ENCODE measurements at regions not wholly inside any gene's neighbourhood (a gene's known extent, or its start where the extent isn't known, plus 50 kb on each side); places are given as distances from the start of the nearest gene placed in this dataset.

DNA sequence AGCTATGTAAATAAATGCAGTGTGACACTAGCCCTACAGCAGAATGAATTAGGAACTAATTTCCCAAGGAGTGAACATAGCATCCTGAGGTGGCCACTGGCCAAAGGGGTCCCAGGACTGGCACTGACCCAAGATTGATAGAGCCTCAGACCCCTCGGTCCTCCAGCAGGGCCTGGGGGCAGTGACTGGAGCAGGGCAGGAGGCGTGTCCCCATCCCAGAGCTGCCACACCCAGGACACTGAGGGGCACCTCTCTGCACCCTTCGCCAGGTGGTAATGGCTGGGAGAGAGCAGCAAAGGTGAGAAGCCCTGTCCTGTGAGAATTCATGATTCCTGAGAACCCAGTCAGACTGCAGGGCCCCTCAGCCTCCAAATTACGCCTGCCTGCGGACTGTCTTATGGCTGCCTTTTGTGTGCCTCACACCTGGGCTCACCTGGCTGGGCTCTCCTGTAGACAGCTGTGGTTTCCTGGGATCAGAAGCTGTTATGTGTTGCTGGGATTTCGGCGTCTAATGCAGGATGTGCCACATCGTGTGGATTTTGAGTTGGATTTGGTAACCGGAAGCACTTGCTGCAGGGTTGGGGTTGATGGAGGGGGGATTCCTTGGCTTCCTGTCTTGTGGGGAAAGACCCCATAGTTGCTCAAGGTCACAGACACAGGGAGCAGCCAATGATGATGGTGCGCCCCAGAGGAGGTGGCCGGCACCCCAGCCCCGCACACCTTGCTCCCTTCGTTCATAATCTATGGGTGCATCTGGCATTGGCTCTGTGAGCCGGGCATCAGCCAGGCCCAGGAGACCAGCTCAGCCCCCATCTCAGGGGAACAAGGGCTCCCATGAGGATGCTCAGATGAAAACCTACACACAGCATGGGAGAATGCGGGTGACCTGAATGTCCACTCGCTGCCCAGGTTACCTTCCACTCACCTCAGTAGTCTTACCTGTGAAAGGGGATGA lies 582.9 kb downstream of the BRD1 start:
- Mint-ChIP-seq H3K9me3 (peaks cover 0 to 2% (median 0%) of the 10 kb centered on the region in 7 donors), H3K27me3 (peaks cover 4% of the 10 kb centered on the region), H3K4me1 (no peaks in the 10 kb centered on the region), H3K27ac (no peak overlapping the region), H3K4me3 (no peak overlapping the region), H3K36me3 (no peaks in the 10 kb centered on the region)
- Histone ChIP-seq H3K4me3 (ENCODE audit: low read depth, low read length) (no peak overlapping the region), H3K4me1 (ENCODE audit: control insufficient read depth, insufficient read depth, low read length, poor library complexity, severe bottlenecking) (no peaks in the 10 kb centered on the region), H3K36me3 (ENCODE audit: control insufficient read depth, insufficient read depth, low read length) (no peaks in the 10 kb centered on the region), H3K27me3 (ENCODE audit: control insufficient read depth, insufficient read depth, low read length) (no peaks in the 10 kb centered on the region), H3K27ac (ENCODE audit: insufficient read depth, low read length, poor library complexity, severe bottlenecking) (no peak overlapping the region), H3K9me3 (ENCODE audit: control insufficient read depth in 2 of 2, low read length in 2 of 2) (no peaks in the 10 kb centered on the region)
- DNase-seq (no peak), ATAC-seq (ENCODE audit: low read depth in 2 of 2) (no peak)

- Histone ChIP-seq H3K27me3 (ENCODE audit: control insufficient read depth, insufficient read depth, low read length) (no peaks in the 10 kb centered on the region), H3K27ac (ENCODE audit: insufficient read depth, low read length, poor library complexity, severe bottlenecking) (no peak overlapping the region), H3K36me3 (ENCODE audit: control insufficient read depth, insufficient read depth, low read length) (no peaks in the 10 kb centered on the region), H3K9me3 (ENCODE audit: control insufficient read depth in 2 of 2, low read length in 2 of 2) (no peaks in the 10 kb centered on the region), H3K4me3 (ENCODE audit: low read depth, low read length) (no peak overlapping the region), H3K4me1 (ENCODE audit: control insufficient read depth, insufficient read depth, low read length, poor library complexity, severe bottlenecking) (no peaks in the 10 kb centered on the region)
- no peak for DNase-seq
- peaks cover 0 to 2% (median 0%) of the 10 kb centered on the region in 7 donors for H3K9me3 Mint-ChIP-seq
- H3K36me3 Mint-ChIP-seq: no peaks in the 10 kb centered on the region
- H3K27ac Mint-ChIP-seq: no peak overlapping the region
- no peaks in the 10 kb centered on the region for H3K4me1 Mint-ChIP-seq
- no peak overlapping the region for H3K4me3 Mint-ChIP-seq
- no peak for ATAC-seq (ENCODE audit: low read depth in 2 of 2)
- H3K27me3 Mint-ChIP-seq: peaks cover 4% of the 10 kb centered on the region
Measured at GRCh38 chr22:49243965-49244364, 583.7 kb downstream of the BRD1 start.

GRCh38 chr22:49243335-49243734 lies 584.3 kb downstream of the BRD1 start:
- H3K27me3 Mint-ChIP-seq: peaks cover 4% of the 10 kb centered on the region
- DNase-seq: no peak
- H3K27me3 ChIP-seq (ENCODE audit: control insufficient read depth, insufficient read depth, low read length): no peaks in the 10 kb centered on the region
- H3K9me3 Mint-ChIP-seq: peaks cover 0 to 2% (median 0%) of the 10 kb centered on the region in 7 donors
- H3K27ac Mint-ChIP-seq: no peak overlapping the region
- no peaks in the 10 kb centered on the region for H3K36me3 Mint-ChIP-seq
- no peaks in the 10 kb centered on the region for H3K9me3 ChIP-seq (ENCODE audit: control insufficient read depth in 2 of 2, low read length in 2 of 2)
- no peak overlapping the region for H3K4me3 Mint-ChIP-seq
- no peaks in the 10 kb centered on the region for H3K36me3 ChIP-seq (ENCODE audit: control insufficient read depth, insufficient read depth, low read length)
- H3K27ac ChIP-seq (ENCODE audit: insufficient read depth, low read length, poor library complexity, severe bottlenecking): no peak overlapping the region
- no peaks in the 10 kb centered on the region for H3K4me1 Mint-ChIP-seq
- no peak overlapping the region for H3K4me3 ChIP-seq (ENCODE audit: low read depth, low read length)
- no peak for ATAC-seq (ENCODE audit: low read depth in 2 of 2)
- H3K4me1 ChIP-seq (ENCODE audit: control insufficient read depth, insufficient read depth, low read length, poor library complexity, severe bottlenecking): no peaks in the 10 kb centered on the region

DNA sequence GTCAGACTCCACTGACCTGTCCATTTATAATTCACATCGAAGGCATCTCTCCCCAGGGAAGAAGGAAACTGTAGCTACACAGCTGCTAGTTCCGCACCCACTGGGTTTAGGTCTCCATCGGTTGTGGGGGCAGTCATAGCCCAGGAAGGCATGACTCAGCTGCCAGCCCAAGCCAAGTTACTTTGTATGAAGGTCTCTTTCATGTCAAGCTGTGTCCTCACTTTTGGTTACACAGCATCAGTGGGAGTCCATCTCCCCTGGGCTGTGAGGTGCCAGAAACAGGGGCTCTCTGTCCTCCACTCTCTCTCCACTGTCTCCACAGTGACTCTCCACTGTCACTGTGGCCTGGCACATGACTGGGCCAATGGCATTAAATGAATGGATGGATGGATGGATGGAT lies 585.2 kb downstream of the BRD1 start:
- Histone ChIP-seq H3K27ac (ENCODE audit: insufficient read depth, low read length, poor library complexity, severe bottlenecking) (no peak overlapping the region), H3K9me3 (ENCODE audit: control insufficient read depth in 2 of 2, low read length in 2 of 2) (no peaks in the 10 kb centered on the region), H3K36me3 (ENCODE audit: control insufficient read depth, insufficient read depth, low read length) (no peaks in the 10 kb centered on the region), H3K4me3 (ENCODE audit: low read depth, low read length) (no peak overlapping the region), H3K4me1 (ENCODE audit: control insufficient read depth, insufficient read depth, low read length, poor library complexity, severe bottlenecking) (no peaks in the 10 kb centered on the region), H3K27me3 (ENCODE audit: control insufficient read depth, insufficient read depth, low read length) (no peaks in the 10 kb centered on the region)
- ATAC-seq (ENCODE audit: low read depth in 2 of 2): no peak
- no peak overlapping the region for H3K4me3 Mint-ChIP-seq
- H3K36me3 Mint-ChIP-seq: no peaks in the 10 kb centered on the region
- DNase-seq: no peak
- peak overlapping the region in 1 of 3 donors; percentile 20 for H3K27ac Mint-ChIP-seq
- peaks cover 0 to 2% (median 0%) of the 10 kb centered on the region in 7 donors for H3K9me3 Mint-ChIP-seq
- no peaks in the 10 kb centered on the region for H3K4me1 Mint-ChIP-seq
- H3K27me3 Mint-ChIP-seq: peaks cover 4% of the 10 kb centered on the region

DNA sequence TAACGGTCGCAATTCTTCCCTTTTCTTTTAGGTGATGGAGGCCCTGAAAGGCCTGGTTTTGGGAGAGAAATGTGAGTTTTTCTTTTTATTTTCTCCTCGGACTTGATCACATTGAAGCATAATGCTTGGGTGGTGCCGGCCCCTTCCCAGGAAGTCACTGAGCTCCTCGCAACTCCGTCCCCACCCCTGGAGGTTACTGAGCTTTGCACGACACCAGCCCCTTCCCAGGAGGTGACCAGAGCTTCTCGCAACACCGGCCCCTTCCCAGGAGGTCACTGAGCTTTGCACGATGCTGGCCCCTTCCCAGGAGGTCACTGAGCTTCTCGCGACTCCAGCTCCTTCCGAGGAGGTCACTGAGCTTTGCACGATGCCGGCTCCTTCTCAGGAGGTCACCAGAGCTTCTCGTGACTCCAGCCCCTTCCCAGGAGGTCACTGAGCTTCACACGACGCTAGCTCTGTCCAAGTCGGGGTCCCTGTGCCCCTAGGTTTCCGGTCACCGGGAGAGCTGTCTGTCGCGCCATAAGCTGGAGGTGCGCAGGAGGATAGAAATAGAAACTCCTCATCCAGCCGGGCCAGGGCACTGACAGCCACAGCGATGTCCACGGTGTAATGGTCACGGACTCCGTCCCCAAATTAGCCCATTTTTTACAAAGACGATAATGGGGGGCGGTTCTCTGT lies 586.4 kb downstream of the BRD1 start:
- Mint-ChIP-seq H3K9me3 (no peaks in the 10 kb centered on the region), H3K27ac (no peak overlapping the region), H3K4me1 (no peaks in the 10 kb centered on the region), H3K27me3 (peaks cover 4% of the 10 kb centered on the region), H3K36me3 (no peaks in the 10 kb centered on the region), H3K4me3 (no peak overlapping the region)
- no peaks in the 10 kb centered on the region for H3K27me3 ChIP-seq (ENCODE audit: control insufficient read depth, insufficient read depth, low read length)
- no peak overlapping the region for H3K27ac ChIP-seq (ENCODE audit: insufficient read depth, low read length, poor library complexity, severe bottlenecking)
- no peaks in the 10 kb centered on the region for H3K9me3 ChIP-seq (ENCODE audit: control insufficient read depth in 2 of 2, low read length in 2 of 2)
- no peak overlapping the region for H3K4me3 ChIP-seq (ENCODE audit: low read depth, low read length)
- no peaks in the 10 kb centered on the region for H3K36me3 ChIP-seq (ENCODE audit: control insufficient read depth, insufficient read depth, low read length)
- no peaks in the 10 kb centered on the region for H3K4me1 ChIP-seq (ENCODE audit: control insufficient read depth, insufficient read depth, low read length, poor library complexity, severe bottlenecking)
- no peak for DNase-seq
- no peak for ATAC-seq (ENCODE audit: low read depth in 2 of 2)

GRCh38 chr22:49240472-49240871 lies 587.2 kb downstream of the BRD1 start:
- Histone ChIP-seq H3K9me3 (ENCODE audit: control insufficient read depth in 2 of 2, low read length in 2 of 2) (no peaks in the 10 kb centered on the region), H3K27ac (ENCODE audit: insufficient read depth, low read length, poor library complexity, severe bottlenecking) (no peak overlapping the region), H3K4me1 (ENCODE audit: control insufficient read depth, insufficient read depth, low read length, poor library complexity, severe bottlenecking) (no peaks in the 10 kb centered on the region), H3K36me3 (ENCODE audit: control insufficient read depth, insufficient read depth, low read length) (no peaks in the 10 kb centered on the region), H3K4me3 (ENCODE audit: low read depth, low read length) (no peak overlapping the region), H3K27me3 (ENCODE audit: control insufficient read depth, insufficient read depth, low read length) (no peaks in the 10 kb centered on the region)
- Mint-ChIP-seq H3K27me3 (peaks cover 4% of the 10 kb centered on the region), H3K4me1 (no peaks in the 10 kb centered on the region), H3K36me3 (no peaks in the 10 kb centered on the region), H3K27ac (no peak overlapping the region), H3K9me3 (peaks cover 0 to 2% (median 0%) of the 10 kb centered on the region in 7 donors), H3K4me3 (no peak overlapping the region)
- no peak for ATAC-seq (ENCODE audit: low read depth in 2 of 2)
- no peak for DNase-seq

GRCh38 chr22:49240016-49240380 lies 587.7 kb downstream of the BRD1 start:
- Mint-ChIP-seq H3K27ac (no peak overlapping the region), H3K27me3 (peaks cover 4% of the 10 kb centered on the region), H3K4me1 (no peaks in the 10 kb centered on the region), H3K9me3 (peaks cover 0 to 2% (median 0%) of the 10 kb centered on the region in 7 donors), H3K4me3 (no peak overlapping the region), H3K36me3 (no peaks in the 10 kb centered on the region)
- Histone ChIP-seq H3K4me1 (ENCODE audit: control insufficient read depth, insufficient read depth, low read length, poor library complexity, severe bottlenecking) (no peaks in the 10 kb centered on the region), H3K36me3 (ENCODE audit: control insufficient read depth, insufficient read depth, low read length) (no peaks in the 10 kb centered on the region), H3K9me3 (ENCODE audit: control insufficient read depth in 2 of 2, low read length in 2 of 2) (no peaks in the 10 kb centered on the region), H3K4me3 (ENCODE audit: low read depth, low read length) (no peak overlapping the region), H3K27me3 (ENCODE audit: control insufficient read depth, insufficient read depth, low read length) (no peaks in the 10 kb centered on the region), H3K27ac (ENCODE audit: insufficient read depth, low read length, poor library complexity, severe bottlenecking) (no peak overlapping the region)
- ATAC-seq (ENCODE audit: low read depth in 2 of 2) (no peak), DNase-seq (no peak)
